ENCODE measurements at regions not wholly inside any gene's neighbourhood (a gene's known extent, or its start where the extent isn't known, plus 50 kb on each side); places are given as distances from the start of the nearest gene placed in this dataset.

DNA sequence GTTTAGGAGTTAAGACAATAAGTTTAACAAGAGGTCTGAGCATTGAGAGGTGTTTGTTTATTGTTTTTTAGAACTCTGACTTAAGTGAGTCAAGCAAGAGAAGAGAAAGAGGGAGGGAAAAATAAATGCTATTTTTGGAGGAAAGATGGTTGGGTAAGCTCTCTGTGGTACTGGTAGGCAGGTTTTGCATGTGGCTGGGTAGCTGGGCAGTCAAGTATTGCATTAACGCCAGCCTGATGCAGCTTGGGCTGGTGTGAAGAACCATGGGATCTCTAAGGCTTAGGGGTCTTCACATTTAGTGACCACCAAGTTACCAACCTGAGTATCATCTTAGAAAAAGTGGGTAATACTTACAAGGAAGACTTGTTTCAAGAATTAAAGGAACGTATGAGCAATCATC is 534.5 kb upstream of the SEMA6D start:
- Histone ChIP-seq H3K4me3 (ENCODE audit: low read depth in 1 of 2, low read length in 1 of 2) (no peak overlapping the region), H3K27ac (no peak overlapping the region), H3K9me3 (no peaks in the 10 kb centered on the region), H3K27me3 (peaks cover 73% of the 10 kb centered on the region), H3K36me3 (no peaks in the 10 kb centered on the region), H3K4me1 (ENCODE audit: control insufficient read depth in 1 of 2, insufficient read depth in 1 of 2, low read depth in 1 of 2, low read length in 1 of 2) (no peaks in the 10 kb centered on the region)
- TF ChIP-seq, protein P1, sequence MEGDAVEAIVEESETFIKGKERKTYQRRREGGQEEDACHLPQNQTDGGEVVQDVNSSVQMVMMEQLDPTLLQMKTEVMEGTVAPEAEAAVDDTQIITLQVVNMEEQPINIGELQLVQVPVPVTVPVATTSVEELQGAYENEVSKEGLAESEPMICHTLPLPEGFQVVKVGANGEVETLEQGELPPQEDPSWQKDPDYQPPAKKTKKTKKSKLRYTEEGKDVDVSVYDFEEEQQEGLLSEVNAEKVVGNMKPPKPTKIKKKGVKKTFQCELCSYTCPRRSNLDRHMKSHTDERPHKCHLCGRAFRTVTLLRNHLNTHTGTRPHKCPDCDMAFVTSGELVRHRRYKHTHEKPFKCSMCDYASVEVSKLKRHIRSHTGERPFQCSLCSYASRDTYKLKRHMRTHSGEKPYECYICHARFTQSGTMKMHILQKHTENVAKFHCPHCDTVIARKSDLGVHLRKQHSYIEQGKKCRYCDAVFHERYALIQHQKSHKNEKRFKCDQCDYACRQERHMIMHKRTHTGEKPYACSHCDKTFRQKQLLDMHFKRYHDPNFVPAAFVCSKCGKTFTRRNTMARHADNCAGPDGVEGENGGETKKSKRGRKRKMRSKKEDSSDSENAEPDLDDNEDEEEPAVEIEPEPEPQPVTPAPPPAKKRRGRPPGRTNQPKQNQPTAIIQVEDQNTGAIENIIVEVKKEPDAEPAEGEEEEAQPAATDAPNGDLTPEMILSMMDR (IDR thresholded peaks at IDR 0.05): no peak

GRCh38 chr15:47184003-47184907 is 533.0 kb upstream of the SEMA6D start:
- H3K36me3 ChIP-seq: no peaks in the 10 kb centered on the region
- no peak overlapping the region for H3K27ac ChIP-seq
- H3K4me1 ChIP-seq (ENCODE audit: control insufficient read depth in 1 of 2, insufficient read depth in 1 of 2, low read depth in 1 of 2, low read length in 1 of 2): no peaks in the 10 kb centered on the region
- H3K9me3 ChIP-seq: no peaks in the 10 kb centered on the region
- H3K4me3 ChIP-seq (ENCODE audit: low read depth in 1 of 2, low read length in 1 of 2): no peak overlapping the region
- peaks cover 87% of the 10 kb centered on the region for H3K27me3 ChIP-seq
- TF ChIP-seq, protein P1 (IDR thresholded peaks at IDR 0.05): no peak

GRCh38 chr15:47184908-47185801 is 532.1 kb upstream of the SEMA6D start:
- TF ChIP-seq, protein P1 (IDR thresholded peaks at IDR 0.05): no peak
- Histone ChIP-seq H3K36me3 (no peaks in the 10 kb centered on the region), H3K9me3 (no peaks in the 10 kb centered on the region), H3K27me3 (peaks cover 88% of the 10 kb centered on the region), H3K4me1 (ENCODE audit: control insufficient read depth in 1 of 2, insufficient read depth in 1 of 2, low read depth in 1 of 2, low read length in 1 of 2) (no peaks in the 10 kb centered on the region), H3K27ac (no peak overlapping the region), H3K4me3 (ENCODE audit: low read depth in 1 of 2, low read length in 1 of 2) (no peak overlapping the region)

DNA sequence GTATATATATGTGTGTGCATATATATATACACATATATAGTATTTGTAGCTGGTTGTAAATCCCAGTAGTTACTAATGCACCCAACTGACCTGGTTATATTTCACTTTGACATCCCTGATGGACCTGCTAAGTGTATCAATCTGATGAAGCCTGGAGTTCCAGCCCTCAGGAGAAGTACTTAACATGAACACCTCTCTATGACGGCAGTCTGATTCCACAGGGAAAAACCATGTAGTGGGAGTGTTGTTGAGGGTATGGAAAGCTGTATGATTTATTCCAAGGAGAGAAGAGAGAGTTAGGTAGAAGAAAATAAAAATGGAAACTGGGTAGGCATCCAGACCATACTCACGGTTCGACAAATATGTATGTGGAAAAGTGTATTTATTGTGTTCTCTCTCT is 531.2 kb upstream of the SEMA6D start:
- H3K27me3 ChIP-seq: peaks cover 87% of the 10 kb centered on the region
- TF ChIP-seq, protein P1 (IDR thresholded peaks at IDR 0.05): no peak

DNA sequence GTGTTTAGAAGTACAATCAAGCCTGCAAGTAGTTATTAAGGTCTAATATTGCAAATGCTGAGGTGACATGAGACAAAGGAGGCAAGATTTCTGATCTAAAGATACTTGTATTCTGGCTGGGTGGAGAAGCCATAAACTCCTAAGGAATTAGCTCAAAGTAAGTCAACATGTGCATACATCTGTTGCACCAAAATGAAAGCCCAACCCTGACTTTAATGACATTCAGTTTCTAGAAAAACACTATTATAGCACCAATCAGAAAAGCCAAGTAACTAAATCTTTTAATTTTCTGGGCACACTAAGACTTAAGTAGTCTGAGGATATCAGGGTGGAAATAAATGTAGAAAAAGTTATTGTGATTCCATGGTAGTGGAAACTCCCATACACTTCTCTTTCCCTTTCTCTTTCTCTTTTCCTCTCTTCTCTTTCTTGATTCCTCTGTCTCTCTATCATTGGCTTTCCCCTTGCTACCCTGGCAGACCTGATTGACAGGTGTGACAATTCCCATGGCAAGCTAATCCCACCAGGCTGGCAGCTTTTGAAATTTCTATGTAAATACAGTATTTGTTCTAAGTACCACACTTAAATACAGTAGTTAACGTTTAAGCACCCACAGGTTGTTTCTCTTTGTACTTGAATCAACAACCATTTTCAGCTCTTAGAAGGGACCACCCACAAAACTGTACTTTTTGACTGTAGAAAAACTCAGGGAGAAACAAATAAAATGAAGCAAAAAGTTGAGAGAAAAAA is 528.4 kb upstream of the SEMA6D start:
- H3K4me1 ChIP-seq (ENCODE audit: control insufficient read depth in 1 of 2, insufficient read depth in 1 of 2, low read depth in 1 of 2, low read length in 1 of 2): no peaks in the 10 kb centered on the region
- TF ChIP-seq, protein P1 (IDR thresholded peaks at IDR 0.05): no peak
- H3K27ac ChIP-seq: no peak overlapping the region
- no peak overlapping the region for H3K4me3 ChIP-seq (ENCODE audit: low read depth in 1 of 2, low read length in 1 of 2)
- H3K9me3 ChIP-seq: no peaks in the 10 kb centered on the region
- H3K27me3 ChIP-seq: peaks cover 60% of the 10 kb centered on the region
- H3K36me3 ChIP-seq: no peaks in the 10 kb centered on the region

More for the DNA sequence above, 531.2 kb upstream of the SEMA6D start:
- H3K36me3 ChIP-seq: no peaks in the 10 kb centered on the region
- H3K9me3 ChIP-seq: no peaks in the 10 kb centered on the region
- no peaks in the 10 kb centered on the region for H3K4me1 ChIP-seq (ENCODE audit: control insufficient read depth in 1 of 2, insufficient read depth in 1 of 2, low read depth in 1 of 2, low read length in 1 of 2)
- no peak overlapping the region for H3K4me3 ChIP-seq (ENCODE audit: low read depth in 1 of 2, low read length in 1 of 2)
- no peak overlapping the region for H3K27ac ChIP-seq

Data from neutrophil (primary cell).